Muscle of leg (tissue), 3 donors: ENCODE measurements at regions not wholly inside any gene's neighbourhood (a gene's known extent, or its start where the extent isn't known, plus 50 kb on each side); places are given as distances from the start of the nearest gene placed in this dataset.
A peak's percentile ranks its signal among the peaks of the same experiment; 100 is the strongest.

Experiments
- DNase-seq: peaks from one replicate; pipeline ENCODE4 v3.0.0; 2013
- H3K27ac ChIP-seq: one replicate; pipeline ENCODE4 v1.5.1; 2013; ENCODE audit warnings: mild to moderate bottlenecking, low read length, control low read depth
- H3K27me3 ChIP-seq: one replicate; pipeline ENCODE4 v1.6.1; 2013; ENCODE audit warnings: low read length; ENCODE audit not compliant: control insufficient read depth, insufficient read depth
- H3K36me3 ChIP-seq: one replicate; pipeline ENCODE4 v1.6.1; 2013; ENCODE audit warnings: low read length; ENCODE audit not compliant: control insufficient read depth, insufficient read depth
- H3K4me1 ChIP-seq: one replicate; pipeline ENCODE4 v1.6.1; 2013; ENCODE audit warnings: low read length; ENCODE audit not compliant: control insufficient read depth, insufficient read depth
- H3K4me3 ChIP-seq: one replicate; pipeline ENCODE4 v1.5.1; 2013; ENCODE audit warnings: low read length, control low read depth
- H3K9me3 ChIP-seq: replicated peaks from 2 replicates; pipeline ENCODE4 v1.6.1; 2013; ENCODE audit warnings: low read depth, low read length; ENCODE audit not compliant: control insufficient read depth
- WGBS: methylation state at CpG from one replicate; pipeline ENCODE4 v1.1.5; 2013; ENCODE audit warnings: missing lambda C conversion rate; ENCODE audit not compliant: insufficient coverage; 5-methylcytosine and 5-hydroxymethylcytosine counted together

DNA sequence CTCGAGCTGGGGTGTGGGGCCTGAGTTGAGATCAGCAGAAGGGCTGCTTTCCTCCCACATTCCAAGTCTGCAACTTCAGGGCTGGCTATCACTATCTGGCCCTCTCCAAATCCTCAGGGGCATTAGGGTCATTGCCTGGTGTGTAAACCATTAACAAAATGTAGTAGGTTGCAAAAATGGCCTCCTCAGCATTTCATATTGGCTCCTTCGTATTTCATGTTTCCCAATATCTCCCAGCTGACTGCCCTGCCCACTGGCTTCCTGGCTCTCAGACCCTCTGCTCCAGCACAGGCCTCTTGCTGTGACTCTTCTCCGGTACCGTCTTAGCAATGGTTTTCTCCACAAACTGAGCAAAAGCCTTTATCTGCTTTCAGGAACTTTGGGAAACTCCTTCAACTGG is 113.8 kb downstream of the GADD45G start:
- no peak overlapping the region for H3K27ac ChIP-seq
- peaks cover 10% of the 10 kb centered on the region for H3K4me1 ChIP-seq
- no peak for DNase-seq
- H3K9me3 ChIP-seq: peaks cover 5% of the 10 kb centered on the region
- no peaks in the 10 kb centered on the region for H3K27me3 ChIP-seq
- H3K4me3 ChIP-seq: no peak overlapping the region
- no peaks in the 10 kb centered on the region for H3K36me3 ChIP-seq
- 0% methylated on average over 1 of the region's 4 CpGs for WGBS

DNA sequence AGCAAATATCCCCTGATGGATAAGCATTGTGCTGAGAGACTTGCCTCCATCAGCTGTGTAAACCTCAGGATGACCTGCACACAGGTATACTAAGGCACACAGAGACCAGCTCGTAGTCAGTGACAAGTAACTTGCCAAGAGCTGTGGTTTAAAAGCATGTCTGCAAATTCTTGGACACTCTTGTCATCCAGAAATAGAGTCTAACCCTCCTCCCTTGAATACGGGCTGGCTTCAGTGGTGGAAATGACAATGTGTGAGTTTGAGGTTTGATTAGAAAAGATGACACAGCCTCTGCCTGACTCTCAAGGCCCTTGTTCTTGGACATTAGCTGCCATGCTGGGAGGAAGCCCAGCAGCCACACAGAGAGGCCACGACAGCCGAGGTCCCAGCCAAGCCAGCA is 114.4 kb downstream of the GADD45G start:
- H3K27me3 ChIP-seq: no peaks in the 10 kb centered on the region
- 92% methylated on average over 2 of the region's 4 CpGs for WGBS
- no peak for DNase-seq
- H3K4me1 ChIP-seq: peaks cover 10% of the 10 kb centered on the region
- no peaks in the 10 kb centered on the region for H3K36me3 ChIP-seq
- no peak overlapping the region for H3K4me3 ChIP-seq
- no peak overlapping the region for H3K27ac ChIP-seq
- peaks cover 5% of the 10 kb centered on the region for H3K9me3 ChIP-seq

DNA sequence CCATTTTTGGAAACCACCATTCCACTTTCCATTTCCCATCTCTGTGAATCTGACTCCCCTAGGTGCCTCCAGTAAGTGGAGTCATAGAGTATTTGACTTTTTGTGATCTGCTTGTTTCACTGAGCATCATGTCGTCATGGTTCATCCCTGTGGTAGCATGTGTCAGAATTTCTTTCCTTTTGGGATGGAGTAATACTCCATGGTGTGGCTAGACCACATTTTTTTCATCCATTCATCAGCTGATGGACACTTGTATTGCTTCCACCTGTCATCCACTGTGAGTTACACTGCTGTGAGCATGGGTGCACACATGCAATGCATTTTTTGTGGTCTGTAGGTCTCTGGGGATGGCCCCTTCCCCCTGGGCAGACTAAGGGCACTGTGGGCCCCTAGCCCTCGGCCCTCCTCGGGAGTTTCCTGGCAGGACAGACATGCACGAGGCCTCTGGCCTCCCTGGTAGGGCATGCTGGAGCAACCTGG is 115.9 kb downstream of the GADD45G start:
- no peak overlapping the region for H3K4me3 ChIP-seq
- no peaks in the 10 kb centered on the region for H3K27me3 ChIP-seq
- DNase-seq: no peak
- peaks cover 10% of the 10 kb centered on the region for H3K4me1 ChIP-seq
- H3K27ac ChIP-seq: no peak overlapping the region
- peaks cover 5% of the 10 kb centered on the region for H3K9me3 ChIP-seq
- 22% methylated on average over 3 of the region's 4 CpGs for WGBS
- H3K36me3 ChIP-seq: no peaks in the 10 kb centered on the region

- peak; percentile 58 for DNase-seq
- H3K4me3 ChIP-seq: no peak overlapping the region
- H3K9me3 ChIP-seq: peaks cover 5% of the 10 kb centered on the region
- H3K27me3 ChIP-seq: no peaks in the 10 kb centered on the region
- no peaks in the 10 kb centered on the region for H3K36me3 ChIP-seq
- H3K27ac ChIP-seq: no peak overlapping the region
- WGBS: 43% methylated on average over 4 of the region's 4 CpGs
- H3K4me1 ChIP-seq: peaks cover 10% of the 10 kb centered on the region
Observed at GRCh38 chr9:89721176-89721700, 116.4 kb downstream of the GADD45G start.

GRCh38 chr9:89721971-89722530 is 117.2 kb downstream of the GADD45G start:
- no peak overlapping the region for H3K27ac ChIP-seq
- no peak for DNase-seq
- WGBS: 85% methylated on average over 8 of the region's 9 CpGs
- H3K36me3 ChIP-seq: no peaks in the 10 kb centered on the region
- H3K4me3 ChIP-seq: no peak overlapping the region
- H3K4me1 ChIP-seq: peaks cover 10% of the 10 kb centered on the region
- H3K27me3 ChIP-seq: no peaks in the 10 kb centered on the region
- peaks cover 5% of the 10 kb centered on the region for H3K9me3 ChIP-seq

DNA sequence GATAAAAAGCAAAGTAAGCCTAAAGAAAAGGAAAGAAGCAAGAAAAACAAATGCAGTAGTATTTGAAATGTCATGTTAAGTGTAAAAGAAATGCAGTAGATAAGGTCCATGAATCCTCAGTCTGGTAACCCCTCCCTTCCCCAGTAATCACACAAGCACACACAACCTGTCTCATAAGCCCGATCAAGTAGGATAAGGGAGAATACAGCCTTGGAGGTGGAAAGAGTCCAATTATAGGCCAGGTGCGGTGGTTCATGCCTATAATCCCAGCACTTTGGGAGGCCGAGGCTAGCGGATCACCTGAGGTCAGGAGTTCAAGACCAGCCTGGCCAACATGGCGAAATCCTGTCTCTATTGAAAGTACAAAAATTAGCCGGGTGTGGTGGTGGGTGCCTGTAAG is 117.9 kb downstream of the GADD45G start:
- 83% methylated on average over 3 of the region's 6 CpGs for WGBS
- H3K27ac ChIP-seq: no peak overlapping the region
- H3K4me3 ChIP-seq: no peak overlapping the region

DNA sequence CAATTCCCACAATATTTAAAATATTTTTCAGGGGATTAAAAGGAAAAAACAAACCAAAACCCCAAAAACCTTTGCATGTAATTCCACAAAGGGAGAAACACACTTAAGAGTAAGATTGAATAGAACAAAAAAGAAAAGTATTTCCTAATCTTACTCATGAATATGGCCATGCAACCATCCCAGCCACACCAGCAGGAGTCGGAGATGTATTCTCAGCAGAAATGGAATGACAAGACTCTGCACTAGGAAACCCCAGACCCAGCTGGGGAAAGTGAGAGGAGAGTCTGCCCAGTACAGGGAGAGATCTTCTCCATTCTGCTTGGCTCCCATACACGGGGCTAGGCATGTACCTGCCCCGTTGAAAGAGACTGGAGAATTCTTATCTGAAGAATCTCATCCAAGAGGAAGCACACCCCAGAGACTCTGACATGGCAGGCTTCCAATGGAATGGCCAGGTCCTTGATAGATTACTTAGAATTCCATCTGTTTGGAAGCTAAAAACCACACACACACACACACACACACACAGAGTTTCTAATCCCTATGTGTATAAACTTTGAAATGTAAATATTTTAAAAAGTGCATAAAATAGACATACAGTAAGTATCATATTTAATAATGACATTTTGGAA is 118.8 kb downstream of the GADD45G start:
- Histone ChIP-seq H3K36me3 (no peaks in the 10 kb centered on the region), H3K27me3 (no peaks in the 10 kb centered on the region), H3K27ac (no peak overlapping the region), H3K4me1 (peaks cover 10% of the 10 kb centered on the region), H3K4me3 (no peak overlapping the region), H3K9me3 (no peaks in the 10 kb centered on the region)
- DNase-seq: peak; percentile 30
- WGBS: no CpG with 5 or more reads among the region's 3 CpGs

More for the DNA sequence above, 117.9 kb downstream of the GADD45G start:
- no peak for DNase-seq
- Histone ChIP-seq H3K36me3 (no peaks in the 10 kb centered on the region), H3K9me3 (peaks cover under 1% of the 10 kb centered on the region), H3K4me1 (peaks cover 10% of the 10 kb centered on the region), H3K27me3 (no peaks in the 10 kb centered on the region)

- H3K36me3 ChIP-seq: no peaks in the 10 kb centered on the region
- no peak overlapping the region for H3K4me3 ChIP-seq
- peaks cover 10% of the 10 kb centered on the region for H3K4me1 ChIP-seq
- H3K27me3 ChIP-seq: no peaks in the 10 kb centered on the region
- no peaks in the 10 kb centered on the region for H3K9me3 ChIP-seq
- 93% methylated on average over 3 of the region's 4 CpGs for WGBS
- no peak overlapping the region for H3K27ac ChIP-seq
- no peak for DNase-seq
Observed at GRCh38 chr9:89724659-89725058, 119.8 kb downstream of the GADD45G start.

DNA sequence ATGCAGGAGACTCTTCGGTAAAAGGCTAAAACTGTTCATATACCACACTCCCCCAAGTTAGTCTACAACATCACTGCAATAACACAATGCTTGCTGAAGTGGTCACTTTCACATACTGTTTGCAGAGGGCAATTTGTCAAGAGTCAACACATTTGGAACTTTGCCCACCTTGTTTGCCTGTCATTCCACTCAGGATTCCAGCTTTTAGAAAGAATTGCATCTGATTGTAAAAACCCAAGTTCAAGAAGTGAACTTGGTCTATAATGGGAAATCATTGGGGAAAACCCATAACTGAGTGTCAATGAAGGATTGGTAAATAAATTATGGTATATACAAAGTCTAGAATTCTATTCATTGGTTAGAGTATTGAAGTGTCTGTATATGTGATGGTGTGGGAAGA is 120.5 kb downstream of the GADD45G start:
- DNase-seq: no peak
- H3K27me3 ChIP-seq: no peaks in the 10 kb centered on the region
- H3K27ac ChIP-seq: no peak overlapping the region
- no peak overlapping the region for H3K4me3 ChIP-seq
- peaks cover 10% of the 10 kb centered on the region for H3K4me1 ChIP-seq
- no peaks in the 10 kb centered on the region for H3K9me3 ChIP-seq
- WGBS: no CpG with 5 or more reads among the region's 1 CpG
- H3K36me3 ChIP-seq: no peaks in the 10 kb centered on the region

GRCh38 chr9:89729954-89730530 is 125.2 kb downstream of the GADD45G start:
- no peaks in the 10 kb centered on the region for H3K9me3 ChIP-seq
- no peak overlapping the region for H3K27ac ChIP-seq
- WGBS: 79% methylated on average over 5 of the region's 5 CpGs
- H3K4me3 ChIP-seq: no peak overlapping the region
- peaks cover 22% of the 10 kb centered on the region for H3K4me1 ChIP-seq
- H3K36me3 ChIP-seq: no peaks in the 10 kb centered on the region
- peaks cover 3% of the 10 kb centered on the region for H3K27me3 ChIP-seq
- no peak for DNase-seq
